ENCODE measurements at regions not wholly inside any gene's neighbourhood (a gene's known extent, or its start where the extent isn't known, plus 50 kb on each side); places are given as distances from the start of the nearest gene placed in this dataset.

DNA sequence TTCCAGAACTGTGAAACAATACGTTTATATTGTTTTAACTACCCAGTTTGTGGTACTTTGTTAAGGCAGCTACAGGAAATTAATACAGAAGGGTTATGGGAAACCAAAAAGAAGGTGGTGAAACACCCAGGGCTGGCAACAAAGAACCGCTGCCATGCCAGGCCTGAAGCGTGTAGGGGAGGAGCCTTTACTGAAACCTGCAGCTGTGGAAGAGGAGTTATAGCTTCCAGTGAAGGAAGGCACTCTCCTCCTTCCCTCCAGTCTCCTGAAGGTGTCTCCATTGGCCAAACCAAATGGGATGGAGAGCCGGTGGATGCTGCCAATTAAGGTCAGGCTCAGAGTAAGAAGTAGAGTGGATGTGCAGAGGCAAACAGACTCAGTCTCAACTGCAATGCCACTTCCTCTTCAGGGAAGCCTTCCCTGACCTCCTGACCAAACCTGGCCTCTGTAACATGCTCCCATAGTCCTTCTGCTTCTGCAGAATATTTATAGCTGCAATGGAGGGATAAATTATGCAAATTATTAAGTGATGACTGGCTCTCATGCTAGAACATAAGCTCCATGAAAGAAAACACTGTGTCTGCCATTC, 168.3 kb downstream of the DAD1 start:
- Histone ChIP-seq H3K4me3 (no peak overlapping the region), H3K4me1 (peaks cover 6 to 43% (median 18%) of the 10 kb centered on the region in 6 donors), H3K27ac (peak overlapping the region in 2 of 8 donors; percentile 18 to 33), H3K36me3 (no peaks in the 10 kb centered on the region), H3K27me3 (replicated peaks in 1 of 7) (no peaks in the 10 kb centered on the region), H3K9me3 (no peaks in the 10 kb centered on the region)
- DNase-seq: no peak
- intact Hi-C loops (cut with DNase I; ENCODE audit: low total_unique reads): no loop called here
- WGBS, 5 donors: 47 to 72% (median 67%) methylated on average over 4 of the region's 4 CpGs
- TF ChIP-seq, protein P1, sequence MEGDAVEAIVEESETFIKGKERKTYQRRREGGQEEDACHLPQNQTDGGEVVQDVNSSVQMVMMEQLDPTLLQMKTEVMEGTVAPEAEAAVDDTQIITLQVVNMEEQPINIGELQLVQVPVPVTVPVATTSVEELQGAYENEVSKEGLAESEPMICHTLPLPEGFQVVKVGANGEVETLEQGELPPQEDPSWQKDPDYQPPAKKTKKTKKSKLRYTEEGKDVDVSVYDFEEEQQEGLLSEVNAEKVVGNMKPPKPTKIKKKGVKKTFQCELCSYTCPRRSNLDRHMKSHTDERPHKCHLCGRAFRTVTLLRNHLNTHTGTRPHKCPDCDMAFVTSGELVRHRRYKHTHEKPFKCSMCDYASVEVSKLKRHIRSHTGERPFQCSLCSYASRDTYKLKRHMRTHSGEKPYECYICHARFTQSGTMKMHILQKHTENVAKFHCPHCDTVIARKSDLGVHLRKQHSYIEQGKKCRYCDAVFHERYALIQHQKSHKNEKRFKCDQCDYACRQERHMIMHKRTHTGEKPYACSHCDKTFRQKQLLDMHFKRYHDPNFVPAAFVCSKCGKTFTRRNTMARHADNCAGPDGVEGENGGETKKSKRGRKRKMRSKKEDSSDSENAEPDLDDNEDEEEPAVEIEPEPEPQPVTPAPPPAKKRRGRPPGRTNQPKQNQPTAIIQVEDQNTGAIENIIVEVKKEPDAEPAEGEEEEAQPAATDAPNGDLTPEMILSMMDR (IDR thresholded peaks at IDR 0.05 in 8 of 11, conservative IDR thresholded peaks at IDR 0.05 in 3 of 11): no peak
- TF ChIP-seq POLR2AphosphoS5 (IDR thresholded peaks at IDR 0.05): no peak
- TF ChIP-seq POLR2A (IDR thresholded peaks at IDR 0.05): no peak

DNA sequence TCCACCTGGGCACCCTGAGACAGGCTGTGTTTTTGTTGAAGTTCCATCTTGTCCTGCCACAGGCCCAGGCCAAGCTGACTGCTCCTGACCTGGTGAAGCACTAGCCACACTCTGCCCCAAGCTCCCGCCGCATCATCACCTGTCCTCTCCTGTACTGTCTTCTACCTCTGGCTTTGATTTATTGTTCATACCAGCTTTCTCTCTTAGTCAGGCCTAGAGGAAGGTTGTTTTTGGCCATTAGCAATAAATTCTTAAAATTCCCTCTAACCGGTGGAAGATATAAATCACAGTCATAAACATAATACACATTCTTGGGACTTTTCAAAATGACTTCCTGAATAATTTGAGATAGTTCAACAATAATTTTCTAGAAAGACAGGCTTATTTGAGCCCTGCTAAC, 169.4 kb downstream of the DAD1 start:
- intact Hi-C loops (cut with DNase I; ENCODE audit: low total_unique reads): no loop called here
- H3K27me3 ChIP-seq (replicated peaks in 1 of 7): no peaks in the 10 kb centered on the region
- no peak for DNase-seq
- H3K36me3 ChIP-seq: no peaks in the 10 kb centered on the region
- H3K4me3 ChIP-seq: no peak overlapping the region
- H3K9me3 ChIP-seq: no peaks in the 10 kb centered on the region
- TF ChIP-seq, protein P1 (IDR thresholded peaks at IDR 0.05 in 8 of 11, conservative IDR thresholded peaks at IDR 0.05 in 3 of 11): no peak
- TF ChIP-seq POLR2A (IDR thresholded peaks at IDR 0.05): no peak
- TF ChIP-seq POLR2AphosphoS5 (IDR thresholded peaks at IDR 0.05): no peak
- no peak overlapping the region for H3K27ac ChIP-seq
- peaks cover 6 to 43% (median 18%) of the 10 kb centered on the region in 6 donors for H3K4me1 ChIP-seq
- 73 to 81% (median 75%) methylated on average over 3 of the region's 3 CpGs for WGBS, 5 donors

DNA sequence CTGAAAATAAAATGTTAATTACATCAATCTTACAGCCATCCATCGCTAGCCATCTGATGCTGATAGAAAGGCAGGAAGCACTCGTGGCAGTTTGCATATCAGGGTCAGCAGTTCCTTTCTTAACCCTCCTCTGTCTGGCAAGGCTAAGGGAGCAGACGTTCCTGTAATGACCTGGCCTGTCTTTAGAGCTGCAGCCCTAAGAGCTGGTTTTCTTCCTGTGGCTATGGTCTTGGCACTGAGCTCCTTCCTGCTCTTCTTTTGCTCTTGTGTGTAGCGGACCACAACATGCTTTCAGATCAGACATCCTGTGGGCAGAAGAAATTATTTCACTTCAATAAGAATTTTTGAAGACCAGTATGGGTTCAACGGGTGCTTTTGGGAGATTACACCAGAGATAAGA, 170.4 kb downstream of the DAD1 start:
- 2 to 8% (median 6%) methylated on average over 5 of the region's 5 CpGs for WGBS, 5 donors

DNA sequence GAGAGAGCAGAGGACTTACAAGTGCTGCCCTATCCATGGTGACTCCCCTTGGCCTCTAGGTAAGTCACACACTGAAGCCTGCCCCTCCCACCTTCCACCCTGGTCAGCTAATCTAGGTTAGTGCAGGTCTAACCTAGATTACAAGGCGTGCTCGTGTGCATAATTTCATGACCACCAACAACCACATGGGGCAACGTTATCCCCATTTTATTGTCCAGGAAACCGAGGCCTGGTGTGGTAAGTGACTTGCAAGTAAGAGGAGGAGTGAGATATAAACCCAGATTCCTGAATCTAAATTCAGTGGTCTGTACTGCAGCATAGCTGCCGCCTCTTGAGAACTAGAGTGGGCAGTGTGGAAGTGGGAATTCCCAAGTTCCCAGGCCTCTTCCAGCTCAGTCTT, 171.1 kb downstream of the DAD1 start:
- no peak for DNase-seq
- no peak overlapping the region for H3K4me3 ChIP-seq
- peak overlapping the region in 3 of 8 donors; percentile 15 to 38 (median 17) for H3K27ac ChIP-seq
- intact Hi-C loops (cut with DNase I; ENCODE audit: low total_unique reads): no loop called here
- H3K9me3 ChIP-seq: no peaks in the 10 kb centered on the region
- 46 to 73% (median 62%) methylated on average over 5 of the region's 5 CpGs for WGBS, 5 donors
- peaks cover 6 to 43% (median 18%) of the 10 kb centered on the region in 6 donors for H3K4me1 ChIP-seq
- TF ChIP-seq POLR2A (IDR thresholded peaks at IDR 0.05) (no peak), POLR2AphosphoS5 (IDR thresholded peaks at IDR 0.05) (no peak)
- TF ChIP-seq, protein P1 (IDR thresholded peaks at IDR 0.05 in 8 of 11, conservative IDR thresholded peaks at IDR 0.05 in 3 of 11): no peak
- H3K36me3 ChIP-seq: no peaks in the 10 kb centered on the region
- H3K27me3 ChIP-seq (replicated peaks in 1 of 7): no peaks in the 10 kb centered on the region

More for the DNA sequence above, 170.4 kb downstream of the DAD1 start:
- no peaks in the 10 kb centered on the region for H3K36me3 ChIP-seq
- intact Hi-C loops (cut with DNase I; ENCODE audit: low total_unique reads): no loop called here
- no peaks in the 10 kb centered on the region for H3K27me3 ChIP-seq (replicated peaks in 1 of 7)
- H3K4me1 ChIP-seq: peaks cover 6 to 43% (median 18%) of the 10 kb centered on the region in 6 donors
- H3K4me3 ChIP-seq: no peak overlapping the region
- peak overlapping the region in 3 of 8 donors; percentile 15 to 38 (median 17) for H3K27ac ChIP-seq
- no peak for DNase-seq
- TF ChIP-seq, protein P1 (IDR thresholded peaks at IDR 0.05 in 8 of 11, conservative IDR thresholded peaks at IDR 0.05 in 3 of 11): no peak
- no peak for TF ChIP-seq POLR2A (IDR thresholded peaks at IDR 0.05)
- no peak for TF ChIP-seq POLR2AphosphoS5 (IDR thresholded peaks at IDR 0.05)
- H3K9me3 ChIP-seq: no peaks in the 10 kb centered on the region
